A673 (cell line): ENCODE measurements at regions not wholly inside any gene's neighbourhood (a gene's known extent, or its start where the extent isn't known, plus 50 kb on each side); places are given as distances from the start of the nearest gene placed in this dataset.

Experiments
- EZH2 ChIP-seq: fragments of 200-600 bp; sonication (generic); IDR thresholded peaks from 2 replicates; pipeline ENCODE4 v1.6.1; 2017; ENCODE audit warnings: borderline replicate concordance, low read depth, mild to moderate bottlenecking, mixed read lengths, antibody characterized with exemption, low read length; ENCODE audit not compliant: poor library complexity, severe bottlenecking
- TF ChIP-seq, protein P1 (sequence below): fragments of 300-800, 200-600 bp; sonication (generic); conservative IDR thresholded peaks from 2 replicates; pipeline ENCODE4 v1.5.1; 2017; ENCODE audit warnings: low read depth, mild to moderate bottlenecking, antibody characterized with exemption, low read length, moderate library complexity, mixed read lengths

DNA sequence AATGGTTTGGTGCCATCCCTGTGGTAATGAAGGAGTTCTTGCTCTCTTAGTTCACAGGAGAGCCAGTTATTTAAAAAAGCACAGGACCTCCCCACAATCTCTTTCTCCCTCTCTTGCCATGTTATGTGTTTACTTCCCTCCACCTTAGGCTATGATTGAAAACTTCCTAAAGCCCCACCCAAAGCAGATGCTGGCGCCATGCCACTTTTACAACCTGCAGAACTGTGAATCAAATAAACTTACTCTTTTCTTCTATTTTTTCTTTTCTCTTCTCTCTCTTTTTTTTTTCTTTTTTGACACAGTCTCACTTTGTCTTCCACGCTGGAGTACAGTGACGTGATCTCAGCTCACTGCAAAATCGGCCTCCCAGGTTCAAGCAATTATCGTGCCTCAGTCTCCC is 508.4 kb upstream of the EPHA7 start:
- no peak for TF ChIP-seq EZH2
- TF ChIP-seq, protein P1, sequence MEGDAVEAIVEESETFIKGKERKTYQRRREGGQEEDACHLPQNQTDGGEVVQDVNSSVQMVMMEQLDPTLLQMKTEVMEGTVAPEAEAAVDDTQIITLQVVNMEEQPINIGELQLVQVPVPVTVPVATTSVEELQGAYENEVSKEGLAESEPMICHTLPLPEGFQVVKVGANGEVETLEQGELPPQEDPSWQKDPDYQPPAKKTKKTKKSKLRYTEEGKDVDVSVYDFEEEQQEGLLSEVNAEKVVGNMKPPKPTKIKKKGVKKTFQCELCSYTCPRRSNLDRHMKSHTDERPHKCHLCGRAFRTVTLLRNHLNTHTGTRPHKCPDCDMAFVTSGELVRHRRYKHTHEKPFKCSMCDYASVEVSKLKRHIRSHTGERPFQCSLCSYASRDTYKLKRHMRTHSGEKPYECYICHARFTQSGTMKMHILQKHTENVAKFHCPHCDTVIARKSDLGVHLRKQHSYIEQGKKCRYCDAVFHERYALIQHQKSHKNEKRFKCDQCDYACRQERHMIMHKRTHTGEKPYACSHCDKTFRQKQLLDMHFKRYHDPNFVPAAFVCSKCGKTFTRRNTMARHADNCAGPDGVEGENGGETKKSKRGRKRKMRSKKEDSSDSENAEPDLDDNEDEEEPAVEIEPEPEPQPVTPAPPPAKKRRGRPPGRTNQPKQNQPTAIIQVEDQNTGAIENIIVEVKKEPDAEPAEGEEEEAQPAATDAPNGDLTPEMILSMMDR: no peak
